NCI-H774 (cell line): ENCODE measurements at regions not wholly inside any gene's neighbourhood (a gene's known extent, or its start where the extent isn't known, plus 50 kb on each side); places are given as distances from the start of the nearest gene placed in this dataset.
A peak's percentile ranks its signal among the peaks of the same experiment; 100 is the strongest.

ENCODE experiments used
- DNase-seq: peaks from one replicate; lab custom pipeline; 2025; lab: John Stamatoyannopoulos, UW

- no peak for DNase-seq
These were observed 70.8 kb upstream of the NXT1 start for GRCh38 chr20:23279836-23280235.

- no peak for DNase-seq
These were observed 72.4 kb upstream of the NXT1 start for GRCh38 chr20:23278172-23278571.

- no peak for DNase-seq
These were observed 73.3 kb upstream of the NXT1 start for GRCh38 chr20:23277316-23277715.

- DNase-seq = no peak
These were observed 76.8 kb upstream of the NXT1 start for GRCh38 chr20:23273776-23274175.

GRCh38 chr20:23272176-23273029, 78.2 kb upstream of the NXT1 start:
- no peak for DNase-seq

GRCh38 chr20:23270382-23270911, 80.1 kb upstream of the NXT1 start:
- no peak for DNase-seq

GRCh38 chr20:23269954-23270353, 80.6 kb upstream of the NXT1 start:
- no peak for DNase-seq

- no peak for DNase-seq
These were observed 81.7 kb upstream of the NXT1 start for GRCh38 chr20:23268792-23269354.

GRCh38 chr20:23267909-23268308, 82.7 kb upstream of the NXT1 start:
- DNase-seq = no peak

GRCh38 chr20:23266530-23267398, 83.8 kb upstream of the NXT1 start:
- DNase-seq = no peak

- no peak for DNase-seq
These were observed 85.4 kb upstream of the NXT1 start for GRCh38 chr20:23265226-23265625.

GRCh38 chr20:23264545-23264944, 86.0 kb upstream of the NXT1 start:
- DNase-seq = no peak

- DNase-seq = no peak
These were observed 90.3 kb upstream of the NXT1 start for GRCh38 chr20:23260181-23260840.

- no peak for DNase-seq
These were observed 91.9 kb upstream of the NXT1 start for GRCh38 chr20:23258747-23259121.

- DNase-seq = peak; percentile 25
These were observed 92.5 kb upstream of the NXT1 start for GRCh38 chr20:23257848-23258746.

GRCh38 chr20:23257106-23257761, 93.4 kb upstream of the NXT1 start:
- DNase-seq = no peak

GRCh38 chr20:23255716-23256385, 94.7 kb upstream of the NXT1 start:
- DNase-seq = no peak

GRCh38 chr20:23255106-23255505, 95.5 kb upstream of the NXT1 start:
- DNase-seq = no peak

GRCh38 chr20:23254505-23254904, 96.1 kb upstream of the NXT1 start:
- no peak for DNase-seq

GRCh38 chr20:23254034-23254433, 96.6 kb upstream of the NXT1 start:
- no peak for DNase-seq
